ENCODE measurements at regions not wholly inside any gene's neighbourhood (a gene's known extent, or its start where the extent isn't known, plus 50 kb on each side); places are given as distances from the start of the nearest gene placed in this dataset.

DNA sequence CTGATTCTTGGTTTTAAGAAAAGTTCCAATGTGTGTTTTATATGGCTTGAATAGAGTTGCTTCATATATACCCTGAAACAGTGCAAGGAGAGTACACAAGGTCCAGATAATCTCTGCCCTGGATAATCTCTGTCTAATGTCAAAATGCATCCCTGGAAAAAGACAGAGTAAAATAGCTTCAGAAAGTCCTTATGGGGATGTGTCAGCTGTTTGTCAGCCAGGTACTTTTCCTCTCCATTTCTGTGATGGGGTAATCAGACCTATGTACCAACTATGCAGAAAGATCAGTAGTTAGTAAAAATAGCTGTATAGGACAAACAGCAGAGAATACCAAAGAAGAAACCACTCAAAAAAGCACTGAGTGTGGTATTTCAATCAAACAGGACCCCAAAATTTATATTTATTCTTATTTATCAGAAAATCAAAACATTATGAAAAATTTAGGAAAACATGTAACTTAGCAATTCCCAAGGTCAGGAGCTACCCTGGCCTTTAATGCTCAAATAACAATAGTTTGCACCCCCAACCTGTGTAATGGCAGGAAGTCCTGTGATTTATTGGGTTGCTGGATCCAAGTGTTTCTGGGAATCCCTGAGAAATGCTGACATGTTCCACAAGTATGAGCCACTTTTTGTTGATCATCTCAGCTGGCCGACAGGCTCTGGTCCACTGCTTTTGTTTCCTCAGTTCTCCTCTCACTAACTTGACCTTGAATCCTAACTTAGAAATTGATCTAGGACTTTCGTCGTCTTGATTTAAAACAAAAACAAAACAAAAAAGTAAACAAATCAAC lies 69.6 kb downstream of the MDH1 start:
- TF ChIP-seq, protein P1, sequence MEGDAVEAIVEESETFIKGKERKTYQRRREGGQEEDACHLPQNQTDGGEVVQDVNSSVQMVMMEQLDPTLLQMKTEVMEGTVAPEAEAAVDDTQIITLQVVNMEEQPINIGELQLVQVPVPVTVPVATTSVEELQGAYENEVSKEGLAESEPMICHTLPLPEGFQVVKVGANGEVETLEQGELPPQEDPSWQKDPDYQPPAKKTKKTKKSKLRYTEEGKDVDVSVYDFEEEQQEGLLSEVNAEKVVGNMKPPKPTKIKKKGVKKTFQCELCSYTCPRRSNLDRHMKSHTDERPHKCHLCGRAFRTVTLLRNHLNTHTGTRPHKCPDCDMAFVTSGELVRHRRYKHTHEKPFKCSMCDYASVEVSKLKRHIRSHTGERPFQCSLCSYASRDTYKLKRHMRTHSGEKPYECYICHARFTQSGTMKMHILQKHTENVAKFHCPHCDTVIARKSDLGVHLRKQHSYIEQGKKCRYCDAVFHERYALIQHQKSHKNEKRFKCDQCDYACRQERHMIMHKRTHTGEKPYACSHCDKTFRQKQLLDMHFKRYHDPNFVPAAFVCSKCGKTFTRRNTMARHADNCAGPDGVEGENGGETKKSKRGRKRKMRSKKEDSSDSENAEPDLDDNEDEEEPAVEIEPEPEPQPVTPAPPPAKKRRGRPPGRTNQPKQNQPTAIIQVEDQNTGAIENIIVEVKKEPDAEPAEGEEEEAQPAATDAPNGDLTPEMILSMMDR (IDR thresholded peaks at IDR 0.05): no peak
- Histone ChIP-seq H3K4me3 (no peak overlapping the region), H3K4me1 (no peaks in the 10 kb centered on the region), H3K9me3 (no peaks in the 10 kb centered on the region), H3K27ac (no peak overlapping the region), H3K27me3 (no peaks in the 10 kb centered on the region), H3K36me3 (no peaks in the 10 kb centered on the region)
- DNase-seq (ENCODE audit: low spot score): no peak

DNA sequence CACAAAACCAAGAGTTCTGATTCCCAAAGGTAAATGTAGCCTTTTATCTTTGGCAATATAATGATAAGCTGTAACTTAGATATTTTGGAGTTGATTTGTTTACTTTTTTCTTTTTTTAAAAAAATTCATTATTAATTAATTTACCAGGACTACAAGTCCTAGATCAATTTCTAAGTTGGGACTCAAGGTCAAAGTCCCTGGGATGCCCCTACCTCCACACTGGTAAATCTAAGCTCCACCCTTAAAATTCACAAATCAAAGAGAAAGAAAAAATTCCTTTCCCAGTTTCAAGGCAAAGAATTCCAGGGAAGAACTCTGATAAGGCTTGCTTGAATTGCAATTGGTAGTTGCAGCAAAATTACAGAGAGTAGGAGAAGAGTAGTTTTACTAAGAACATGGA lies 71.3 kb downstream of the MDH1 start:
- H3K27ac ChIP-seq: no peak overlapping the region
- no peaks in the 10 kb centered on the region for H3K9me3 ChIP-seq
- TF ChIP-seq, protein P1 (IDR thresholded peaks at IDR 0.05): no peak
- H3K4me3 ChIP-seq: no peak overlapping the region
- no peaks in the 10 kb centered on the region for H3K4me1 ChIP-seq
- H3K27me3 ChIP-seq: no peaks in the 10 kb centered on the region
- no peaks in the 10 kb centered on the region for H3K36me3 ChIP-seq
- DNase-seq (ENCODE audit: low spot score): no peak

DNA sequence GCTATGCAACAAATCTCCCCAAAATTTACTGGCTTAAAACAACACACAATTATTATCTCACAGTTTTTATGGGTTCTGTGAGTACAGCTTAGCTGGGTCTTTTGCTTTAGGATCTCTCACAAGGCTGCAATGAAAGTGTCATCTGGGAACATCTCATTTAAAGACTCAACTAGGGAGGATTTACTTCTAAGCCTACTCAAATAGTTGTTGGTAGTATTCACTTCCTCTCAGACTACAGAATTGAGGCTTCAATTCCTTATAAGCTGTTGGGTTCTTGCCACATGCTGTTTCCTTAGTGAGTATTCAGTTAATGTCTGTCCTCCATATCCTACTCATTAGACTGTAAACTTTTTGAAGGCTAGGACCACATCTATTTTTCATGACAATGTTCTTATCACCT lies 72.3 kb downstream of the MDH1 start:
- DNase-seq (ENCODE audit: low spot score): no peak
- no peak overlapping the region for H3K27ac ChIP-seq
- H3K27me3 ChIP-seq: no peaks in the 10 kb centered on the region
- no peaks in the 10 kb centered on the region for H3K36me3 ChIP-seq
- H3K4me1 ChIP-seq: no peaks in the 10 kb centered on the region
- TF ChIP-seq, protein P1 (IDR thresholded peaks at IDR 0.05): no peak
- H3K4me3 ChIP-seq: no peak overlapping the region
- no peaks in the 10 kb centered on the region for H3K9me3 ChIP-seq

DNA sequence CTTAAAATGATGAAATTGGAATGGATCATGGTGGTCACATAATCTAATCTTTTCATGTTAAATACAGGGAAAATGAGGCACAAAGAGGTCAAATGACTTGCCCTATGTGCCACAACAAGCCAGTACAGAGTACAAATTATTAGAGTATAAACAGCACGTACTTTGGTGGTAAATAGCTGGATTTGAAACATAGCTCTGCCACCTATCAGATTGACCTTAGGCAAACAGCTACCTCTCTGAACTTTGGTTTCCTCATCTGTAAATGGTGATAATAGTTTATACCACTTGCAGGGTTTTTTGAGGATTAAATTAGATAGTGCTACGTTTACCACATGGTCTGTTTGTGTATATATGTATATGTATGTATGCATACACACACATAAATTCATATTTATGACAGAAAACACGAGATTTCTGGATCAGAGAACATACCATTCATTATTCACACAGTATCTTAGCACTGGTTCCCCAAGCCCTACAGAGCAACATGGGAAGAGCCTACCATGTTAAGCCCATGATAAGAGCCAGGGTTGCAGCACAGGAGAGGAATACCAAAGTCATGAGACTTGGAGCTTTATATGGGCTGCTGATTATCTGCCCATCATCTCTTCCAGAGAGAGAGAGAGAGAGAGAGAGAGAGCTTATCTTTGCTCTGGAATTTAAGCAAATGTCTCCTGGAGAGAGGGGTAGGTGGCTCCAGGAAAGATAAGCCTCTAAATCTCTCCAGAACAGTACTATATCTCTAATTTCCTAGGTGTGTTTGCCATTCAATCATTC lies 73.5 kb downstream of the MDH1 start:
- Histone ChIP-seq H3K9me3 (no peaks in the 10 kb centered on the region), H3K27me3 (no peaks in the 10 kb centered on the region), H3K36me3 (no peaks in the 10 kb centered on the region), H3K4me1 (no peaks in the 10 kb centered on the region), H3K27ac (no peak overlapping the region), H3K4me3 (no peak overlapping the region)
- no peak for DNase-seq (ENCODE audit: low spot score)
- TF ChIP-seq, protein P1 (IDR thresholded peaks at IDR 0.05): no peak

DNA sequence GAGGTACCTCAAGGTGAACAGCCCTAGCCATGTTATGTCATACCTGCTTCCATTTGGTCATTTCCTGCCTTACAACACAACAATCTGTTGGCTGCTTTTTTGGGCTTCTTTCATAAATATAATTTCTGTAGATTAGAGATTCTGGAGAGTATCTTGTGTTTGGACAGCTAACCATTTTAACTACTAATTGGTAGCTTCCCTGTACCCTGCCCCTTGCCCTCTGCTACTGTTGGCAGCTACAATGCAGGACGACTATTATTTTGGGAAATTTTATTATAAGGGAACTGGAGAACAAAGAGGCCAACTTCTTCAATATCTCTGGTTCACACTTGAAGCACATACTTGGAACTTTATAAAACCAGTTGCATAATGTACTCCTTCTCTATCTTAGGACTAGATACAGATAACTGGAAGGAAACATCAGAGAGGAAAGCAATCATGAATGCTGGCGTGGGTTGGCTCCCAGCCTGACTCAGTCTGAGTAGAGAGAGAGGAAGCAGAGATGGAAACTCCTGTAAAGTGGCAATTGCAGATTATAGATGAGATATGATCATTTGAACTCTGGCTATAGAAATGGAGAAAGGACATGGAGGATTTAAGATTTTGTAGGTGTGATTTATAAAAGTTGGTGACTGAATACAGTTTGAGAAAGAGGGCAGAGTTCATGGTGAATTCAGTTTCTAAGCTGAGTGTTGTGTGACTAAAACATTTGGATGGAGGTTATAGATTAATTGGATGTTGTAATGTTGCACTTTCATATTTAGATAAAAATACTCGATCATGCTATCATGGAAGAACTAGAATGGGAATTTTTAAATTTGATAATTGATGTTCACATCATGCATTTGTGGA lies 74.5 kb downstream of the MDH1 start:
- H3K27ac ChIP-seq: no peak overlapping the region
- no peaks in the 10 kb centered on the region for H3K27me3 ChIP-seq
- no peaks in the 10 kb centered on the region for H3K36me3 ChIP-seq
- H3K9me3 ChIP-seq: no peaks in the 10 kb centered on the region
- no peak for DNase-seq (ENCODE audit: low spot score)
- TF ChIP-seq, protein P1 (IDR thresholded peaks at IDR 0.05): no peak
- H3K4me3 ChIP-seq: no peak overlapping the region
- no peaks in the 10 kb centered on the region for H3K4me1 ChIP-seq
